Ectodermal cell (in vitro differentiated cells): ENCODE measurements at regions not wholly inside any gene's neighbourhood (a gene's known extent, or its start where the extent isn't known, plus 50 kb on each side); places are given as distances from the start of the nearest gene placed in this dataset.

Experiments used
- H3K27ac ChIP-seq: 2 replicates; pipeline ENCODE4 v1.7.0; 2013; ENCODE audit warnings: mild to moderate bottlenecking, low read depth, low read length; ENCODE audit not compliant: insufficient read depth, poor library complexity, severe bottlenecking
- H3K27me3 ChIP-seq: 2 replicates; pipeline ENCODE4 v1.7.0; 2013; ENCODE audit warnings: mild to moderate bottlenecking, low read length; ENCODE audit not compliant: insufficient read depth, control insufficient read depth, poor library complexity, severe bottlenecking
- H3K36me3 ChIP-seq: one replicate; pipeline ENCODE4 v1.7.0; 2013; ENCODE audit warnings: low read length; ENCODE audit not compliant: control insufficient read depth, insufficient read depth
- H3K4me1 ChIP-seq: one replicate; pipeline ENCODE4 v1.7.0; 2013; ENCODE audit warnings: low read length; ENCODE audit not compliant: control insufficient read depth, insufficient read depth
- H3K4me3 ChIP-seq: 2 replicates; pipeline ENCODE4 v1.7.0; 2013; ENCODE audit warnings: low read depth, low read length, control low read depth; ENCODE audit not compliant: insufficient read depth
- H3K9me3 ChIP-seq: 2 replicates; pipeline ENCODE4 v1.7.0; 2013; ENCODE audit warnings: mild to moderate bottlenecking, low read length, moderate library complexity; ENCODE audit not compliant: control insufficient read depth
- WGBS, 2 experiments: methylation state at CpG; one replicate each; pipeline ENCODE4 v1.1.7; 2013; ENCODE audit warnings: missing lambda C conversion rate in 2 of 2; 5-methylcytosine and 5-hydroxymethylcytosine counted together

DNA sequence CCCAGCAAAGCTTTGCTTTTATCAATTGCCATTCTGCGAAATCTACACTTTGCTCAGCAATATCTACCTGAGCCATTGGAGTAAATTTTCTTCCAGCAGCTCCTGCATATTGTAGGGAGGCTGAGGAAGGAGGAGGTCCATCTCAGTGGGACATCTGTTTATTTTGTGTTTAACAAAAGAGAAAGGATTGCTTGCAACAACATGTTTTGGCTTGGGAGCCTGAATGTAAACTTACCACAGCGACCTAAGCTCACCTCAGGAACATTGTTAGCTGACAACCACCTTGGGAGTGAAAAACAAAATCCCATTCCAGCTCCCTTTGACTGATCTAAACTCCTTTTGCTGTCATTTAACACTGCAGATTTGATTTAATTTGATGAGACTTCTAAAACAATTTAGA lies 356.1 kb downstream of the SS18 start:
- WGBS, 2 experiments, result 11 to 22% methylated on average over 2 of the region's 2 CpGs
- Histone ChIP-seq H3K9me3 (no peaks in the 10 kb centered on the region), H3K4me3 (no peak overlapping the region), H3K4me1 (peaks cover 13% of the 10 kb centered on the region), H3K27me3 (peaks cover 68% of the 10 kb centered on the region), H3K27ac (no peak overlapping the region), H3K36me3 (no peaks in the 10 kb centered on the region)

GRCh38 chr18:25732862-25733261 lies 357.6 kb downstream of the SS18 start:
- peaks cover 13% of the 10 kb centered on the region for H3K4me1 ChIP-seq
- H3K27ac ChIP-seq, result no peak overlapping the region
- 70 to 92% methylated on average over 2 of the region's 2 CpGs for WGBS, 2 experiments
- no peaks in the 10 kb centered on the region for H3K36me3 ChIP-seq
- no peaks in the 10 kb centered on the region for H3K9me3 ChIP-seq
- peaks cover 63% of the 10 kb centered on the region for H3K27me3 ChIP-seq
- H3K4me3 ChIP-seq, result no peak overlapping the region

- Histone ChIP-seq H3K4me1 (peaks cover 7% of the 10 kb centered on the region), H3K27ac (no peak overlapping the region), H3K9me3 (no peaks in the 10 kb centered on the region), H3K4me3 (no peak overlapping the region), H3K27me3 (peaks cover 26% of the 10 kb centered on the region), H3K36me3 (no peaks in the 10 kb centered on the region)
- WGBS, 2 experiments, result 94 to 100% methylated on average over 1 of the region's 1 CpG
Measured at GRCh38 chr18:25729072-25729471, 361.3 kb downstream of the SS18 start.

- H3K4me1 ChIP-seq, result peaks cover 5% of the 10 kb centered on the region
- 86 to 90% methylated on average over 5 of the region's 5 CpGs for WGBS, 2 experiments
- no peak overlapping the region for H3K27ac ChIP-seq
- no peak overlapping the region for H3K4me3 ChIP-seq
- no peaks in the 10 kb centered on the region for H3K9me3 ChIP-seq
- no peaks in the 10 kb centered on the region for H3K36me3 ChIP-seq
- peaks cover 9% of the 10 kb centered on the region for H3K27me3 ChIP-seq
Measured at GRCh38 chr18:25727281-25727985, 363.0 kb downstream of the SS18 start.

DNA sequence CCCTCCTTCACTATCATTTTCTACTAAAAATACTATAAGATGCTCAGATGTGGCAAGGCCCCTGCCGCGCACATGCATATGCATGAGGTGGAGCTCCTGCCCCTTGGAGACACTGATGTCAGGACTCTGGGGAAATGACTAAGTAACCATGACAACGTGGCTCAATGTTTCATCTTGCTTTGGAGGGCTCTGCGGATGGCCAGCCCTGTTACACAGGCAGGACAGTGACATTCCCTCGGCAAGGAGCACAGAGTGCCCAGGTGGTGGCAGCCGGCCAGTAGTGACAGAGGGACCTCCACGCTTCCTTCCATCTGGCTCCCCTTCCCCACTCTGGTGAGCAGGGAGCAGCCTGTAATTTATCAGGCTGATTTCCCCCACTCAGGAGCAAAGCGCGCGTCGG lies 364.1 kb downstream of the SS18 start:
- H3K4me3 ChIP-seq, result no peak overlapping the region
- H3K36me3 ChIP-seq, result no peaks in the 10 kb centered on the region
- H3K27me3 ChIP-seq, result no peaks in the 10 kb centered on the region
- H3K9me3 ChIP-seq, result no peaks in the 10 kb centered on the region
- WGBS, 2 experiments, result 86 to 88% methylated on average over 11 of the region's 11 CpGs
- H3K27ac ChIP-seq, result no peak overlapping the region
- H3K4me1 ChIP-seq, result peaks cover 5% of the 10 kb centered on the region

DNA sequence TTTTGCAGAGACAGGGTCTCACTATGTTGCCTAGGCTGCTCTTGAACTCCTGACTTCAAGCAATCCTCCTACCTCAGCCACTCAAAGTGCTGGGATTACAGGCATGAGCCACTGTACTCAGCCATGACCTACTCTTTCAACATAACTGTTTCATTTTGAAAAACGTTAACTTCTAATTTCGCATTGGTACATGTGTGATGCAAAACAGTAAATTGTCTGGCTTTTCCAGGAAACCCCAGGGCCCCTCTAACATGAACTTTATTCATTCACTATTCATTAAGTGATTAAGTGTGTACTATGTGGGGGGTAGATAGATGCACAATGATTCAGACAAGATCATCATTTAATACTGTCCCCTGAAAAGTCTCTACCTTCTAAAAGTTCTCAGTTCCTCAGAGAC lies 364.9 kb downstream of the SS18 start:
- no peaks in the 10 kb centered on the region for H3K9me3 ChIP-seq
- WGBS, 2 experiments, result 94 to 96% methylated on average over 2 of the region's 2 CpGs
- peaks cover 5% of the 10 kb centered on the region for H3K4me1 ChIP-seq
- no peaks in the 10 kb centered on the region for H3K27me3 ChIP-seq
- H3K27ac ChIP-seq, result no peak overlapping the region
- H3K36me3 ChIP-seq, result no peaks in the 10 kb centered on the region
- no peak overlapping the region for H3K4me3 ChIP-seq

DNA sequence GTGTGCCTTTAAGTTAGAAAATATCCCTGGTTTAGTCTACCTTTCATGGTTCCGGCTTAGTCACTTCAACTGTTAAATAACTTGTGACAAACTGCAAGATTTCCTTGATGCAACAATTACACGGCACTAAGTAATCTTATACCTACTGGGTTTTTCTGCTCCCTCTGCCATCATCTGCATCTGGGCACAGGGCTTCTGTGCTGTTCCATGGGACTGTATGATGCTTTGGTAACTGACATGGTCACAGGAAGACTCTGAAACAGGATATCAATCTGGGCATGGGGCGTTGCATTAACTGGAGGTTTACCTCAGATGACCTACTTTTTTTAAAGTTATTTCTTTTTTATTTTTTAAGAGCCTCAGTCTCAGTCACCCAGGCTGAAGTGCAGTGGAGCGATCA lies 365.4 kb downstream of the SS18 start:
- Histone ChIP-seq H3K4me3 (no peak overlapping the region), H3K27ac (no peak overlapping the region), H3K9me3 (no peaks in the 10 kb centered on the region), H3K27me3 (no peaks in the 10 kb centered on the region), H3K36me3 (no peaks in the 10 kb centered on the region), H3K4me1 (peaks cover 5% of the 10 kb centered on the region)
- 93 to 94% methylated on average over 4 of the region's 4 CpGs for WGBS, 2 experiments

DNA sequence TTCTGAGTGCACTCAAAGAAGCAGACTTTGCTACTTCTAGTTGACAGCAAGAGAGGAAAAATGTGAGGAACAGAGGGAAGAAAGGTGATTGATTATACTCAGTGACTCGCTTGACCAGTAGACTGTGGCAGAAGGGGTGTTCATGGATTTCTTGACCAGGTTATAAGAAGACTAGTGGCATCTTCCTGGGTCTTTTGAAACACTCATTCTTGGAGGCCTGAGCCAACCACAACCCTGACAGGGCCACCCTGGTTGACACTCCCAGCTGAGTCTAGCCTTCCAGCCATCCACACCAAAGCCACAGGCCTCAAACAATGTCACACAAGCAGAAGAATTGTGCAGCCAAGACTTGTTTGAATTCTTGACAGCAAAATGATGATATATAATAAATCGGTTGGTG lies 366.3 kb downstream of the SS18 start:
- WGBS, 2 experiments, result 88 to 98% methylated on average over 2 of the region's 2 CpGs
- no peaks in the 10 kb centered on the region for H3K9me3 ChIP-seq

DNA sequence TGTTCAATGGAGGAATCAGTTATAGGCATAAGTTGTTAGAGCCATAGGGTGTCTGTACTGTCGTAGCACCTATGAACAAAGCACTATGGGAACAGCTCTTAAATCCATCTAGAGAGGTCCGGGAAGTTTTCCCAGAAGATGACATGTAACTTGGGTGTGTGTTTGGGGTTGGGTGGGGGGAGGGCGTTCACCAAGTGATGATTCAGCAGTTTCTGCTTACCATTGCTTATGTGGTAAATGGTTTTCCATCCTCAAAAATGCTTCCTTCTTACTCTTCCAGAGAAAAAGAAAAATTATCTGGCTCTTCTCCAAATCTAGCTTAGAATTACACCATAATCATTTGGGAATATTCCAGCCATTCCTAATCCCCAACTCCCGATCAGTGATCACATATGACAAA lies 361.1 kb upstream of the ZNF521 start:
- H3K9me3 ChIP-seq, result no peaks in the 10 kb centered on the region
- no peaks in the 10 kb centered on the region for H3K4me1 ChIP-seq
- no peak overlapping the region for H3K4me3 ChIP-seq
- H3K36me3 ChIP-seq, result no peaks in the 10 kb centered on the region
- no peaks in the 10 kb centered on the region for H3K27me3 ChIP-seq
- H3K27ac ChIP-seq, result no peak overlapping the region
- 91 to 98% methylated on average over 4 of the region's 4 CpGs for WGBS, 2 experiments

More for the DNA sequence above, 366.3 kb downstream of the SS18 start:
- no peaks in the 10 kb centered on the region for H3K36me3 ChIP-seq
- peaks cover 5% of the 10 kb centered on the region for H3K4me1 ChIP-seq
- no peak overlapping the region for H3K4me3 ChIP-seq
- no peaks in the 10 kb centered on the region for H3K27me3 ChIP-seq
- H3K27ac ChIP-seq, result no peak overlapping the region

DNA sequence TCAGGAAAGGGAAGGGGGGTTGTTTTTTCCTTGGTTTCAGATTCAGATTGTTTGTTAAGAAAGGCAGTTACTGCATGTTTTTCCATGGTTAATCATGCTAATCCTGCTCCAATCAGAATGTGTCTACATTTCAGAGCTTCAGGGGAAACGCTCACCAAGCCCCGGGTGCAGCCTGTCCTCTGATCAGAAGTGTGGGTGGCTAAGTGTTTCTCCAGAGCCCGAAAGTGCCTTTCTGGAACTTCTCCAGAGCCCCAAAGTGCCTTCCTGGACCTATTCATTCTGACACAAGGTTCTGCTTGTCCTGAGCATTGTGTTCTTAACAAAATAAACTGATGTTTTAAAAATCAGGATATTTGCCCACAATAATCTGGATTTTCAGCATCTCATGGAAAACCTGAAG lies 359.0 kb upstream of the ZNF521 start:
- Histone ChIP-seq H3K27me3 (no peaks in the 10 kb centered on the region), H3K4me1 (no peaks in the 10 kb centered on the region), H3K27ac (no peak overlapping the region), H3K36me3 (no peaks in the 10 kb centered on the region), H3K4me3 (no peak overlapping the region), H3K9me3 (no peaks in the 10 kb centered on the region)
- 89 to 95% methylated on average over 3 of the region's 3 CpGs for WGBS, 2 experiments

DNA sequence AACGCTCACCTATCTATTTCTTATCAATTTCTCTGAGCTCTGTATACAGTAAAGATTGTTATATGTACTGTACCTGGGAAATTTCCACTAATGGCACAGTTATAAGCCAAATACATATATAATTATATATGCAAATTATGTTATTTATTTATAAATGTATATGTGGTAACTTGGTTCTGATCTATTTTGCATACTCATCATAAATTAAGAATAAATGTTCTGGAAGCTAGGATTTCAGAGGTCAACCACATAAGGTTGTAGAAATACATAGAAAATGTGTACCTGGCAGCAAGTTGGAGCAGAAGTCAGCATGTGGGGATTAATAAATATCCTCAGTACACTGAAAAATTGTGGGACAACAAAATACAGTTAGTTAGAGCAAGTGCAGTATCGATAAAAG lies 353.7 kb upstream of the ZNF521 start:
- WGBS, 2 experiments, result 100% methylated on average over 1 of the region's 2 CpGs
- Histone ChIP-seq H3K27me3 (no peaks in the 10 kb centered on the region), H3K9me3 (no peaks in the 10 kb centered on the region), H3K36me3 (no peaks in the 10 kb centered on the region), H3K27ac (no peak overlapping the region), H3K4me1 (peaks cover 10% of the 10 kb centered on the region), H3K4me3 (no peak overlapping the region)
